Glomerular visceral epithelial cell (primary cell): ENCODE measurements at regions not wholly inside any gene's neighbourhood (a gene's known extent, or its start where the extent isn't known, plus 50 kb on each side); places are given as distances from the start of the nearest gene placed in this dataset.
"Not testable (repeated sequence)": the region's sequence is repeated elsewhere in the genome, so short reads cannot be mapped to it uniquely, and the experiment has no call there.

ENCODE experiments used
- DNase-seq: peaks from one replicate; pipeline ENCODE4 v3.0.0-alpha.2; 2016; ENCODE audit errors: extremely low spot score

DNA sequence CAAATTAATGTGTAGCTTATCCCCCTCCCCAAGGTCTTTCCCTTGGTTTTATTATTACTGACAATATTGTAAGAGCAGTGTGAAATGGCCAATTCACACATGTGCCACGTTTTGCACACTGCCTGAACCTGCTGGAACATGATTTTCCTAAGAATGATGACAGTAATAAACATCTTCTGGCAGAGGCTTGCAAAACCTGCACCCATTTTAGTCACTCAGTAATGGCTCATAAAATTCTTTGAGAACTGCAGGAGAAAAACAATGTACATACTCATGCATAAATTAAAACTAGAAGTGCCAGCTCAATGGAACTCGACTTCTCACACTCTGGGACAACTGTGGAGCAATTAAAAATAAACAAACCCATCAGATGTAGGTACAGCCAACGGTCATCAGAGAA is 96.8 kb upstream of the POMZP3 start:
- not testable (repeated sequence) for DNase-seq

DNA sequence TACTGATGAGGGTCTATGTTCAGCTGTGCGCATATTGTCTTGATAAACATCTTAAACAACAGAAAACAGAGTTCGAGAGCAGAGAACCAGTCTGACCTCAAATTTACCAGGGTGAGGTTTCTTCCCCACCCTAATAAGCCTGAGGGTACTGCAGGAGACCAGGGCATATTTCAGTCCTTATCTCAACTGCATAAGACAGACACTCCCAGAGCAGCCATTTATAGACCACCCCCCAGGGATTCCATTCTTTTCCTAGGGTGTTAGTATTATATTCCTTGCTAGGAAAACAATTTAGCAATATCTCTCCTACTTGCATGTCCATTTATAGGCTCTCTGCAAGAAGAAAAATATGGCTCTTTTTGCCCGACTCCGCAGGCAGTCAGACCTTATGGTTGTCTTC is 89.5 kb upstream of the POMZP3 start:
- not testable (repeated sequence) for DNase-seq

DNA sequence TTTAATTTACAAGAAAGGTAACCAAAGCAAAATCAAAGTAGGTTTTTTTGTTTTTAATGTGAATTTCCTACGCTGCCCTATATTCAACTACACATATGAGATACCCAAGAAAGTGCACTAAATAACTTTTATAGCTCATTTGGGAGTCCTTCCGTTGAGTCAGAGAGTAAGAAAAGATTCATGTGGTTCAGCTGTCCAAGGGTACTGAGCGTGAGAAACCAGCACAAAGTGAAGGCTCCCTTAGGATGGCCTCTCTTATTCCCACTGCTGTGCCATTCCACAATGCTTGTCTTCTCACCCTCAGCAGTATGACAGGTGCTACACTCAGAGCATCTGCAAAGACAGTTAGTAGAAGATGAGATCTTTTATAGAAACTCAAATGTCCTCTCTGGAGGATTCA is 85.8 kb upstream of the POMZP3 start:
- not testable (repeated sequence) for DNase-seq

DNA sequence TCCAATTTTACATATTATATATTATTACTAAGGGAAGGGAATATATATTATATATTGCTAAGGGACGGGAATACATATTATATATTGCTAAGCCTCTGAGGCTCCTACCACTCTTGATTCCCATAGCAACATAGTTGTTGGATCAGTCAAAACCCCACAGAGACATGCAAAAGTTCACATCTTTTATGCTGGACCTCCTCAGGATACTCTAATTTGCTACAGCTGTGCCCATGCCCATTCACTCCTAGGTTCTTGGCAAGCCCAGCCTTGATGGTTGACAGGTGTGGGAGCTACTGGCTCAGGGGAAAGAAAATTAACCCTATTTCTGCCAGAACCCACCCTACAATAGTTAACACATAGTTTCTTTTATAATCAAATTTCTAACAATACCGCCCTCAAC is 84.6 kb upstream of the POMZP3 start:
- not testable (repeated sequence) for DNase-seq

DNA sequence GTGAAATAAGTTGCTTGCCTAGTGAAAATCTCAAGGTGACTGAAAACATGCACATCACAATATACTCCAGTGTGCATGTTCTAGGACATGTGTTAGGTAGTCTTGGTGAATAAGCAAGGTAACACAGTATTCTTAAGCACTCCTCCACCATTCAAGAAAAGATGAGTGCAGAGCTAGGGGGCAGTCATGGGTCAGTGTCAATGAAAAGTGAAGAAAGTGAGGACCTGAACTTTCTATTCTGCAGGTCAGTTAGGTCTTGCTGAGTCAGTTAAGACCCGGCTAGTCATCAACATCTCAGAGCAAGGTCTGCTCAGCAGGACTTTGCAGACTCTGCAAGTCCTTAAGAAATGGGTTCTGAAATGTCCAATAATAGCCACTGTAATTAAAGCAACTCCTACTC is 82.6 kb upstream of the POMZP3 start:
- not testable (repeated sequence) for DNase-seq

DNA sequence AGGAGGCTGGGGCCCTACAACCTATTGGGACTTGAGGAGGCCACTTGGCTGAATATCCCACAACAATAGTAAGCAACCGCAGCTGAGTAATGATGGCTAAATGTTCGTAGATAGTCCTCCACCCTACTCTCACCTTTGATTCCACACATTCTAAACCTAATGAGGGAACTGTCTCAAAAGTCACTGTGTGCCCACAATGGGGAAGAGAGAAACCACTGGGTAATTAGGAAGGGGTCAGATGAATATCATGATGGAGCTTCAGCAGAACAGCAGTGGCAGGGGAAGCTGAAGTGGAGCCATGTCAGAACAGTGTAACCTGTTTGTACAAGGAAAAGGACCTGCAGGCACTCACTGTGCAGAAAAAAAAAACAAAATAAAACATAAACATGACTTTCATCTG is 81.4 kb upstream of the POMZP3 start:
- DNase-seq = not testable (repeated sequence)

DNA sequence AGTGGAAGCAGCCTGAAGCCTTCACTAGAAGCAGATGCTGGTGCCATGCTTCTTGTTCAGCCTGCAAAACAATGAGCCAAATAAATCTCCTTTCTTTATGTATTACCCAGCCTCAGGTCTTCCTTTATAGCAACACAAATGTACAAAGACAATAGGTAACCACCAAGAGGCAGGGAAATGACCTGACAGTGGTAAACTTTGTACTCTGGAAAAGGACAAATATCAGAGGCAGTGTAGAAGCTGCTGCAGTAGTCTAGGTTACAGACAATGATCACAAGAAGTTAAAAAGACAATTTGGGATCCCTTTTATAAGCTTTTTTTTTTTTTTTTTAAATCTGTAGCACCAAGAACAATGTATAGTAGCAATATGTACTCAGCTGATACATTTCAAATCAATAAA is 76.7 kb upstream of the POMZP3 start:
- DNase-seq = not testable (repeated sequence)

DNA sequence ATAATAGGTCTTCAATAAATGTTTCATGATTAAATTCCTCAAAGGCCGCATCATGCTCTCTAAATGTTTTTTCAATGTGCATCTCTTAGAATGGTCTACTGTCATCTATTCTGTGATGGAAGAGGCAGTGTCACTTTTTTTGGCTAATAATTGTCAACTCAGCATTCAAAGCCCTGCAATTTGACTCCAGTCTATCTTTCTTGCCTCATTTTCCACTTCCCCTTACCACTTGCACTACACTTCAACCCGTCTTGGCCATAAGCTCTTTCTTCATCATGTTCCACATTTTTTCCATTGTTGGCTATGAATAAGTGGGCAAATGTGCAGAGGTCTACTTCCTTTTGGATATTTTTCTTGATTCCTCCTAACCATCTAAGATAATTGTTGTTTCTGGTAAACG is 59.2 kb upstream of the POMZP3 start:
- not testable (repeated sequence) for DNase-seq

DNA sequence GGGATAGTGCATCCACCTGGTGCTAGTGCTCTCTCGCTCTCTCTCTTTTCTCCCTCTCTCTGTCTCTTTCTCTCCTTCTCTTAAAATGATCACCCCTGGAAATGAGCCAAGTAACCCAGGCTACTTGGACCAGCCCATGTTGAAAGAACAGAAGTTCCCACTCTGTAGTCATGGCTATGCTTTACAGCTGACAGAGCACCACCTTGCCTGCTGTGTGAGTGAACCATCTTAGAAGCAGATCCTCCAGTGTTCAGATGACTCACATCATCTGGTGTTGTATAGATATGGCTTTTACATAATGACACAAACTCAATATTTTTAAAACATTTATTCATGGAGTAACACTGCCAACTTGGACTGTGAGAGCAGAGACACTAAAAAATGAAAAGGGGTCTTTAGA is 57.7 kb upstream of the POMZP3 start:
- DNase-seq = not testable (repeated sequence)

DNA sequence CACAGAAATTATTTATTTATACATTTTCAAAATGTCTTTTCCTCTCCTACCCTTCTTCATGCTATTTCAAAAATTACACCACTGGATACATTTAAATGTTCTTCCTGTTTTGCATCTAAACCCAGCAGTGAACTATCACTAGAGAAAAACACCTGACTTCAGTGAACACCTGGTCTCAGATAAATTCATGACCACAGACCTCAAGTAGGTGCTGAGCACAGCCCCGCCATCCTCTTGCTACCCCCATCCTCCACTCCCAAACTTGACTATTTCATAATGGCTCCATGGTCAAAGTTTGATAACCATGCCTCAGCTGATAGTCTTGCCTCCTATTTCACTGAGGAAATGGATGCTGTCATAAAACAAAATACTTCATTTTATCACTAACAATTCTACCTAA is 56.6 kb upstream of the POMZP3 start:
- not testable (repeated sequence) for DNase-seq

DNA sequence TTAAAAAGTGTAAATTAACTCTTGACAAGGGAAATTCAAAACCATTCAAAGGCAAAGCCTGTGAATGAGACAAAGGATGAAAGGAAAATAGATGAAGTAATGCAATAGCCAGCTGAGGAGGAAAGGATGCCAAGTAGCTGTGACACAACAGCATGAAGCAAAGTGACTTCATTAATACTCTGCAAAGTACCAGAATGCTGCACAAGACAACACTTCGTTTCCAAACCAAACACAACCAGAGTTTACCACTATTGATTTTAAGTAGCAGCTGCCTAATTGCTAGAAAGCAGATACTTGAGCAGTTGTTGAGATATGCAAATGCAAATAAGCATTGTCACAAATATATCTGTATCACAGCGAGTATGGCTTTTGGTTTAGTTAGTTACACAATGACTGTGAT is 54.7 kb upstream of the POMZP3 start:
- not testable (repeated sequence) for DNase-seq

DNA sequence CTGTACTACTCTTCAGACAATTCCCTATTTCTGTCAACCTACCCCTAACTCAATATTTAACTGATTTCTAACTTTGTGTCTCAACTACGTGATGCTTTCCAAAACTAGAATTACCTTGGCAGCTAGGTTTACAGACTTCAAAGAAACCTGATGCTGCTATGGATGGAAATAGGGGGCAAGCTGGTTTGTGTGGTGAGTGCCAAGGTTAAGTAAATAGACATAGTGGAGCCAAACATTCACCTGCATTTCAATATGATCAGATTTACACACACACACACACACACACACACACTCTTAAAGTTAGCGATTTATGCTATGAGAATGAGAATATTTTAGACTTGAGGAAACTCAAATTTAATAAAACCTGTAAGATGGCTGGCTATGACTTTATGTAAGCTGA is 52.1 kb upstream of the POMZP3 start:
- not testable (repeated sequence) for DNase-seq

DNA sequence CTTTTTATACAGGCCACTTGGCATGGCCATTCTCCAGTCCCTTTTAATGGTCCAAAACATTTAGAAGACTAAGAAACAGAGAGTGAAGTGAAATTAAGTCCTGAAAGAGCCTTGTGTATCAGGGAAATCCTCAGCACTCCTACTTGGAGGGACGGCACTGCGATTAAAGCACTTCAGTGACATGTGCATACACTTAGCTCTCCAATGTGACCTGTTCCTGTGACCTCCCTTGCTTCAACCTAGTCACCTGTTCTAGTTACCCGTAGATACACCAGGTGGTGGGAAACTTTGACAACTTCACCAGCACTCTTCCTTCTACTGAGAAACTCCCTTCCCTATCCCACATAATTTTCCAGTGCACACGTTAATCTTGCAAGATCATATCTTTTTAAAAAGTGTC is 51.4 kb upstream of the POMZP3 start:
- DNase-seq = not testable (repeated sequence)

DNA sequence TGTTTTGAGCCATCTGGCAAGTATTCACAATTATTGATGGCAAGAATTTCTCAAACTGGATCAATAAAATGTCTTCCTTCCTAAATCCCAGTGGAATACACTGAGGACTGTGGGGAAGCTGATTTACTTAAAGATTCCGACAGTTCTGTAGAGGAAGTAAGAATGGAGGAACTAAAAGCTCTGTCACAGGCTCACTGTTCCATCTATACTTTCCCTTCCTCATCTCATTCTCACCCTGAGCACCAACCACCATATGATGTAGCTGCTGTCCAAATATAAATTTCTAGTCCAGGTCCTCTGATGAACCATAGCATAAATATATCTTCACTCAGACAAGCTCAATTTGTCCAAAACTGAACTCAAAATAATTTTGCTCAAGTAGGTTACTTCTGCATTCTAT is 49.8 kb upstream of the POMZP3 start:
- not testable (repeated sequence) for DNase-seq
